KBM-7 (cell line): ENCODE measurements at regions not wholly inside any gene's neighbourhood (a gene's known extent, or its start where the extent isn't known, plus 50 kb on each side); places are given as distances from the start of the nearest gene placed in this dataset.

ENCODE experiments used
- DNase-seq: peaks from one replicate; pipeline ENCODE4 v3.0.0-alpha.2; 2015
- in situ Hi-C: fragments of 300-500 bp; cut with MboI; formaldehyde crosslinking; loops from 2 replicates; pipeline ENCODE4 v1.14.3; 2020; ENCODE audit warnings: low sequenced_read_pairs, low pct_unique_long_range_greater_than_20kb, mixed read lengths

DNA sequence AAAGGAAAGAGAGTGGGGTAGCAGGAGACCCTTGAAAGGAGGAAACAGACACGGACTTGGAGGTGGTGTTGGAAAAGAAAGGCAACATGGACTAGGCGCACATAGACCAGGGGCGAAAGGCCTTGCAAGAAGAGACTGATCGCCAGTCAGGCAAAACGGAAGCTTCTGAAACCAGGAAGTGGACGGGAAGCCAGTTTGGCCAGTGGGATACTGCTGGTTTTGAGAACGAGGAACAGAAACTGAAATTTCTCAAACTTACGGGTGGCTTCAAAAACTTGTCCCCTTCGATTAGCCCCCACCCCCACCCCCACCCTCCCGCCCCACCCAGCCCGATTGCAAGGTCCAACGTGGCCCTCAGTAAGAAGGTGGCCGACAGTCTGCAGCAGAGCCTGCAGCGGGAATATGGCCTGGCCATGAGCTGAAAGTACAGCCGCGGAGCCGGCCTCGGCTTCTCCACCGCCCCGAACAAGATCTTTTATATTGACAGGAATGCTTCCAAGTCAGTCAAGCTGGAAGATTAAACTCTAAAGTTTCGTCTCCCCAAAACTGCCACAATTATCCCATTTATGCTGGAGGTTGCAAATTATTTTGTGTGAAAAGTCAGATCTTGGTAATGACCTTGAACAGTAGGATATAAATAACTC lies 364.7 kb downstream of the BCAT1 start:
- in situ Hi-C loops = no loop called here
- DNase-seq = no peak

DNA sequence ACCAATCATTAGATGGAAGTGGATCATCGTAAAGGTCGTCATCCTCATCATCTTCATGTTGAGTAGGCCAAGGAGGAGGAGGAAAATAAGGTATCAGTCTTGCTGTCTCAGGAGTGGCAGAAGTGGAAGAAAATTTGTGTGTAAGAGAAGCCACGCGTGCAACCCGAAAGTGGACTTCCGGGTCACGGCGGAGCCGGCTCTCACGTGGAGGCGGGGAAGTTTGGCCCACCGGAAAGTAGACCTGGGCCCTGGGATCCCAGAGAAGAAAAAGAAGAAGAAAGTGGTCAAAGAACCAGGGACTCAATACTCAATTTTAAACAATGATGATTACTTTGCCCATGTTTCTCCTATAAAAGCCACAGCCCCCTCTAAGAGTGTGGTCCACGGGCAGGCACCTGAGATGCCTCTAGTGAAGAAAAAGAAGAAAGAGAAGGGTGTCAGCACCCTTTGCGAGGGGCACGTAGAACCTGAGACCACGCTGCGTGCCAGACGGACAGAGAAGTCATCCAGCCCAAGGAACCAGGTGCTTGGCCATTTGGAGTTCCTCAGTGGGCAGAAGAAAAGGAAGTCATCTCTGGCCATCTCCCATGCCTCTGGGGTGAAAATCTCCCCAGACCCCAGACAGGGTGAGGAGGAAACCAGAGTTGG lies 365.8 kb downstream of the BCAT1 start:
- DNase-seq = no peak
- in situ Hi-C loops = no loop called here

DNA sequence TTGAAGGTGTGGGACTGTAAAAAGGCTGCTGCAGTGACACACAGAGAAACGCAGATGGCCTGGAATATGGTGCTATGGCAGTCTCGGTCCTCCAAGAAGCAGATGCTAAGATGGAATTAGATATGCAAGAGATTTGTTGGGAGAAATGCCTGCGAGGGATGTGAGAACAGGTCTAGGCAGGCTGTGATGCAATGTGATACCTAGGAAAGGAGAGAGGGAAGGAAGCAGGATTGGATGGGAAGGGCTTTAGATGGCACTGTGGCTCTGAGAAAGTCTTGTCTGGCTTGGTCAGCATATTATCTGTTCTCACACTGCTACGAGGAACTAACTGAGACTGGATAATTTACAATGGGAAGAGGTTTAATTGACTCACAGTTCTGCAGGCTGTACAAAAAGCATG lies 374.4 kb downstream of the BCAT1 start:
- in situ Hi-C loops = no loop called here
- no peak for DNase-seq

DNA sequence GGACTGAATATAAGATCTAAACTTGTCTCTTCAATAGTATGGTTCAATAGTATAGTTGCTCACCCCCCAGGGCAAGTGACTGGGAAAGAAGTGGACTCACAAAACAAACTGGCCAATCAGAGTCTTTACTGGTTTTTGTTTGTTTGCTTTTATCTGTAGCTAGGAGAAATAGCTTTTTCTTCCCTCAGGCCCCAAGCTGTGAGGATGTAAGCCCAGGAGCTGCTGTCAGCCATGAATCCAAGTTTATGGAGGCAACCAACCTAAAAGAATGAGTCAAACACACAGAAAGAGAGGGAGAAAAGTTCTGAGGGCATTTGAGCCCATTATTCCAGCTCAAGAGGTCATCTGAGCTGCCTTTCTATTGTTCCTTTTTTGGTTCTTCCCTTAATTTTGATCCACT lies 375.3 kb downstream of the BCAT1 start:
- in situ Hi-C loops = no loop called here
- no peak for DNase-seq

DNA sequence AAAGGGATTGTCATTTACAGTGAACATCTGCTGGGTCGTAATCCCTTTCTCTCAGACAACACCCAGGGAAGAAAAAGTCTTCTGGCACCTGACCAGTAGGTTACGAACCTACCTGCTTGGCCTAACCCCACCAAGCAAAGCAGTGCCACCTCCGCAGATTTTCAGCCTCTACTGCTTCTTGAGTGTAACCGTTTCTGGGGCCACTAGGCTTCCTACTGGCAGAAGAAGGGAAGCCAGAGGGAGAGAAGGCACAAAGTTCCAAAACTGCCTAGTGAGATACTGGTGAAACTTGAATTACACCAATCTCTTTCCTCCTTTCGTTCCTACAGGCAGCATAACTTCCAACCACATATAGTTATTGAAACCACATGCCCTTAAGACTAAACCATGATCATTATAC lies 383.6 kb downstream of the BCAT1 start:
- no peak for DNase-seq
- in situ Hi-C loops = no loop called here

DNA sequence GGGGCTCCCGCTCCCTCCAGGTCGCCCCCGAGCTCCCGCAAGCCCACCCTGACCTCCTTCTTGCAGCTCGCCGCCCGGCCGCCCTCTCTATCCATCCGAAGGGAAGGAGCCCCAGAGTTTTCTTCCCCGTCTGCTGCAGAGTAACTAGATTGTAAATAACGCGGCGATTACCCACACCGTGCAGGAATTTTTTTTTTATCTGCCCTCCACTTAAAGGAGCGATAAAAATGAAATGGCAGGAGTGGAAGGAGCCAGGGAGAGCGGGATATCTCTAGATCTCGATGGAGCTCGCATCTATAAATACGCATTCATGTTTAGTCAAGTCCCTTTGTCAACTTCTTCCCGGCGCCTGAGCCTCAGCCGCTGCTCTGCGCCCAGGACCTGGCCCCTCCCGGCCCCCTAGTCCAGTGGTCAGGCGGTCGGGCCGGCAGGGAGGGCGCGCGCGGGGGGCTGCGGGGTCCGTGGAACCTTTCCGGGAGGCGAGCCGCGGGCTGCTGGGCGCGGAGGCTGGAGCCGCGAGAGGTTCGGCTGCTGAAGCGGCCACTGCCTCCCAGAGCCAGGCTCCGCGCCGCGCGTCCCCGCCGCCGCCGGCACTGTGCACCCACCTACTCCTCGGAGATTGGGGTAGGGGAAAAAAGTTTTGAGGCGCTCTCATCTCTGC lies 386.0 kb downstream of the BCAT1 start:
- peak; percentile 31 for DNase-seq
- in situ Hi-C loops = no loop called here

DNA sequence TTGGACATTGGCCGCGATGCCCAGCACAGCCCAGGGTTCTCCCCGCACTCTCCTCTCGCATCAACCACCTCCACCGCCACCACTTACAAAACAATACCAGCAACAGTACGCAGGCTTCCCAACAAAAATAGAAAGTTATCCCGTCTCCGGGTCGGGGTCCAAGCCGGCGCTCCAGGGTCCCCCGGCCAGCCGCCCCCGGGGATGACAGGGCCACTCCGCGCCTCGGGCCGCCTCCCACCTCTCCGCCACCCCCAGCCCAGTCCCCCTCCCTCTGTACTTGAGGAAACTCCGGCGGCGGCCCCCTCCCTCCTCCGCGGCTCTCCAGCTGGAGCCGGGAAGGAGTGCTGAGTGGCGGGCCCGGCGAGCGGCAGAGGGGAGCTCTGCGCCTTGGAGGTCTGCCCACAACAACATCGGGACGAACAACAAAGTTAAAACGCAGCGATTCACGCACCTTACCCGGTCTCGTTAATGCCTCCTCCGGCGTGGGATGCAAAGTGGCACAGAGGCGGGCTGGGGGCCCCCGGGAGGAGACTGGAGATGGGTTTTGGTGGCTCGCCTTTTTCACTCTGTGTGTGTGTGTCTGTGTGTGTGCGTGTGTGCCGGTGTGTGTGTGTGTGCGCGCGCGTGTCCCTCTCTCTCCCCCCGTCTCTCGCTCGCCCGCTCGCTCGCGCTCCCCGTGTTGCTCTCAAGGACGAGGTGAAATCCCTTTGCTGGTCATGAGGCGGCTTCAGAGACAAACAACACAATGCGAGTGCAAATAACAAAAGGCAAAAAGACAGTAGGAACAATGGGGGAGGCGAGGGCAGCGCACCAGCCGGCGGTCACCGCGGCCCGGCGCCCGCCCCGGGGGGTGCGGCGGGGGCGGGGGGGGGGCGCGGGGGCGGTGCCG lies 386.8 kb downstream of the BCAT1 start:
- peak; percentile 23 for DNase-seq
- in situ Hi-C loops = no loop called here

DNA sequence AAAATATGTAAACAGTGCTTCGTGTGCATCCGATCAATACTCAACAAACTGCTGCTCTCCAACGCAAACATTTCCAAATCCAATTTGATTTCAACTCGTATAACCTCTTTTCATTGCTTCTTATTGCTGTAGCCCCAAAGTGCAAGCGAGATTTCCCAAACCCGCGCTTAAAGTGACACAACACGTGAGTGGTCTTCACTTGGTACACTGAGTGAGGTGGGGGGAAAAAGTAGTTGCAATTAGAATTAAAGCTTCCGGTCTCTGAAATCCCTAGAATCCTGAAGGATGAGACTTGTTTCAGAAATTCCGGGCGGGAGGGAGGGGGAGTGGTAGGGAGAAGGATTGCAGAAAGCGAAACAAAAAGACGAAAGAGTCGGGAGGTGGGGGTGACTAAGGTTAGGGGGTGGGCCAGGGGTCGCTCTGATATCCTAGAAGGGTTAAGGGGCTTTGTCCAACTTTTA lies 387.5 kb downstream of the BCAT1 start:
- no peak for DNase-seq
- in situ Hi-C loops = no loop called here

DNA sequence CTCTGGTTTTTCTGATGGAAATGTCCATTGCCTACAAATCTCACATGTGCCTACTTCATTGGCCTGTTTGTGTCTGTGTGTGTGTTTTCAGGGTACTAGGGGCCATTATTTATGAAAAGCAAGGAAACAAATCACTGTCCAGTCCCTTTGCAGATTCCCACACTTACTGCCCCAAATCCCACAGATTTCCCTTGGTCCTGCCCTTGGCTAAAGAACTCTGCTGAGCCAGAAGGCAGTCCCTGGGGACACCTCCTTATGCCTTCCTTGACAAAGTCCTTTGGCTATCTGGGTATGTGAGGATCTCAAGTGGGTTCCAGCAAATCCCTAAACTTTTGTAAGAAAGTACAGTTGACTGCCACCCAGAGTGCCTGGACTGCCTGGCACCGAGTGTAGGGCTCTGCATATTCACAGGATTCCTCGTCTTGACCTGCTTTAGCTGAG lies 388.1 kb downstream of the BCAT1 start:
- in situ Hi-C loops = no loop called here
- DNase-seq = no peak

DNA sequence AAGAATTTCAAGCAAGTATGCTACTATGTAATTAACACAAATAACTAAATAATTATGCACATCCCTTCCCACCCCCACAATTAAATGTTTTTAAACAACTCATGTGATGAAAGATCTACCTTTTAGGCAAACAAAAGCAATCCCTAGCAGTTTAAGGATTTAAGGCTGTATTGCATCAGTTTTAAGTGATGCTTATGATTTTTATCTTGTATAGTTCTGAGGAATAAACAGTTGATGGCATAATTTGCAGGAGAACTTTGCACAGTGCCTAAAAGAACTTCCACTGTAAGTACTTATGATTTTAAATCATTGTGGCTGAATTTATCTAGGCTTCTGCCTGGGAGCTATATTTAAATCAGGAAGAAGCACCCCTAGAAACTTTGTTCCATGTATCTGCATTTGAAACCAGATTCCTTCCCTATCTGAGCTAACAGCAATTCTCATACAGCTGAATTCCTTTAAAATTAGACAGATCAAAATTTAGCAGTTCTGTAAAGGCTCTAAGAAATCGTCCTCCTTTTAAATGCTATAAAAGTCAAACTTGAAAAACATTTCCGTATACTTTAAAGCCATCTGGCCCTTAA lies 388.6 kb downstream of the BCAT1 start:
- in situ Hi-C loops = no loop called here
- DNase-seq = no peak

DNA sequence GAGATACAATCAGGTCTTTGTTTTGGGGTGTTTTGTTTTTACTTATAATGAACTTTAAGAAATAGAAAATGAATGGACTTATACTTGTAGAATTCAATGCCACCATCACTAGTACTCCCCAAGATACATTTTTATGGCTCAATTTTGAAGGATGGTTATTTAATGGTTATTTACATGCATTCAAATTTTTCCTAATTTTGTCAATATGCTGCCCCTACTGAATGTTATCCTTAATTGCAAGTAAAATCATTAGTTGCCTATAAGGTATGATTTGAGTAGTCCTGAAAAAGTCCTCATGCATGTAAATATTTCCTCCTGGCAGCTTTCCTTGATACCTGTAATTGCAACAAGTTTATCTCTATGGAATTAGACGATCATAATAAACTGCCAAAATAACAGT lies 391.2 kb downstream of the BCAT1 start:
- in situ Hi-C loops = no loop called here
- no peak for DNase-seq

DNA sequence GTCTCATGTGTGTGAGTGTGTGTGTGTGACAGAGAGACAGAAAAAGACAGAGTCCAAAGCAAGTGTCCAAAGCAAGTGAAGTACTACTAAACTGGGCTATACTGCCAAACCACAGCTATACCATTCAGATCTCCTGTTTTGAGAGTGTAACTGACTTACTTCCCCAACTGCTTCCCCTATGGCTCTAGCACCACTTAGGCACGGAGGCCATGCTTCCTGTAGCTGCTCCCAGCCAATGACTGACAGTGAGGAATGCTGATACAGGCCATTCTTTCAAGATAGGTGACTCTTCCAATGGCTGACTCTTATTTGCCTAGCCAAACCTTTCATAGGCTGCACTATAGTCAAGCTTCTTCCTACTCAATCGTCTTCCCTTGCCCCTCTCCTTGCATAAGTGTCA lies 393.2 kb downstream of the BCAT1 start:
- in situ Hi-C loops = no loop called here
- DNase-seq = no peak

DNA sequence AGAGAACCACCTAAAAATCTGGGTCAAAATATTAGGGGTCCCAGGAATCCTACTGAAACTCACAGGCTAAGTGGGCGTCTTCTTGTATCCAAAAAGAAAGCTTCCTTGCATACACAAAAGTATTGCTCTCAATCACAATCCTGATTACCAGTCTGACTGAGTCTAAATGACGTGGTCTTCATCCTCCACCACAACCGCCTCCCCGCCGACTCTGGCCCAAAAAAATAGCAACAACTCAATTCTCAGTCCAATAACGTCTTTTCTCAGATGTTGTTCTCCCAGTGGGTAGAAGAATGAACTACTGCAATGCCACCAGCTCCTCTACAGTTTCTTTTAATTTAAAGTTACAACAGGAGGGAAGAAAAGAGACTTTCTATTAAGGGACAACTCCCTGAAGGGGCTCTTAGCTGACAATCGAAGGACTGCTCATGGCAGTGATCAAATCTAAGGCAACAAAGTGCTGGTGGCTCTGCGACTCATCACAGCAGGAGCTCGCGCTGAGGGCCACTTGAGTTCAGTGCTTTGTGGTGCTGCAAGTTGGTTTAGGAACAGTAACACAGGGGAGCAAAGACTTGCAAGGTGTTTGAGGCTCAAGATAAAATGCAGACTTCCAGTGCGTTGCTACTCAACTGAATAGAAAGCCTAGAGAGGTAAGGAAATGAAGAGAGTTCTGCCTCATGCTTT lies 394.1 kb downstream of the BCAT1 start:
- in situ Hi-C loops = no loop called here
- no peak for DNase-seq

DNA sequence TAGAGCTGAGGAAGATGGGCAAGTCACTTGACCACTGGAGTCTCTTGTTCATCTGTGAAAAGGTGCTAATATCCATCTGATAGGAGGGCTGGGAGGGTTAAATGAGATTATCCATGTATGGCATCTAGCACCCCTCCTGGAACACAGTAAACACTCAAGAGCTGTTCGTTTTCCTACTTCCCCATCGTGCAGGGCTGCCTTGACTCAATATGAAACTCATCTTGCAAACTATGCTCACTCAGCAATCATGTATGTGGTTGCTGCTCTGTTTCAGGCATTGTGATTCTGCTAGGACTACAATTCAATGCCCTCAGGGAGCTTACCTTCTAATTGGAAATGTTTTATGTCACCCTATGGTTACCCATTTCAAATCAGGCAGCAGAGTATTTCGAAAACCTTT lies 395.6 kb downstream of the BCAT1 start:
- no peak for DNase-seq
- in situ Hi-C loops = no loop called here

DNA sequence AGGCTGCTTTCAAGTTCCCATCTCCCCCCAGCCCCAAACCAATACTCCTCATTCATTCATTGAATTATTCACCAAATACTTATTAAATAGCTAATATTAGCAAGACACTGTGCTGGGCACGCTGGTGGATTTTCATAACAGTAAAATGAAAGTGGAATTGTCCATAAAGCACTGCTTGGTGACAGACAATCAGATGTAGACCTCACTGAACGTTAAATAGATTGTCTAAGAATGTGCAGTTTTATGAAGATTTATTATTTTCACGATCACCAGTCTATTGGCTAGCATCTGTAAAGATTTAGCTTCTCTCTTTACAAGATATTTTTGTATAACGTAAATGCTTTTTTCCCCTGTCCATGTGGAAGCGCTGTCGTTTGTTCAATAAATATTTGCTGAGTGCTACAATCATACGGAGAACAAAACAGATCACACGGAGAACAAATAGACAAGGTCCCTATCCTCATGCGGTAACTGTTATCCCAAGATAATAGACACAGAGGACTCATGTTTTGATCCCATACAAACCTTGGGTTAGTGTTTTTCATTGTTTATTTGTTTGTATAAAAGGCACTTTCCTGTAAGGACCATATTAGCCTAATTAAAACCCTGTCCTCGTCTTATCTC lies 397.6 kb downstream of the BCAT1 start:
- in situ Hi-C loops = no loop called here
- no peak for DNase-seq

DNA sequence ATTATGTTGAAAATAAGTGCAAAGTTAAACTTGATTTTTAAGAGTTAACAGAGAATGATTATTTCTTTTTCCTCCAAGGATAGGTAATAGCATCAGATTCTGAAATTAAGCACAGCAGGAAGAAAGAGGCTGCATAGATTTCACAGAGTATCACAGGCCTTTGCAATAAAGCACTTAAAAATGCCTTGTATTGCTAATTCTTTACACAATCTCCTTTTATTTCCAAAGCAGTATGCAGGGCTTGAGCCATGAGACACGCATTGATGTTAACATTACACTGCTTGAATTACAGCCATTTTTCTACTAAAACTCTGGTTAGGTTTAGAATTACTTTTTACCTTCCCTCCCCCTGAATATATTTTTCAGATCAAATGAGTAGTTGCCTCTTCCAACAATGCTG lies 398.3 kb downstream of the BCAT1 start:
- in situ Hi-C loops = no loop called here
- no peak for DNase-seq

DNA sequence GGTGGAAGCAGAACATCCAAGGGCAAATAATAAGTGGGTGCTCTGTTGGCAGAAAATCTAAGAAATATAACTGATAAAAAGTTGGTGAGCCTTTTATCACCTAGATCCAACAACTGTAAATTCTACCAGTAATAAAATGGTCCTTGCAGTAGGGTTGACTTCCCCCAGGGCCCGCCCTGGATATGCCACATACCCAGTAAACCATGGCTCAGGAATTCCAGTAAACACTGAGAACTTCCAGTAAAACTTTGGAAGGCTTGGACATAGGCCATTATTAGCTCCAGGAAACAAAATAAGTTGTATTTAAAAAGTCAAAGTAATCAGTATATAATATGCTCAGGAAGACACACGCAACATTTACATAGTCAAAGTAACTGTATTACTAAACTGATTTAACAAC lies 402.2 kb downstream of the BCAT1 start:
- in situ Hi-C loops = no loop called here
- no peak for DNase-seq

DNA sequence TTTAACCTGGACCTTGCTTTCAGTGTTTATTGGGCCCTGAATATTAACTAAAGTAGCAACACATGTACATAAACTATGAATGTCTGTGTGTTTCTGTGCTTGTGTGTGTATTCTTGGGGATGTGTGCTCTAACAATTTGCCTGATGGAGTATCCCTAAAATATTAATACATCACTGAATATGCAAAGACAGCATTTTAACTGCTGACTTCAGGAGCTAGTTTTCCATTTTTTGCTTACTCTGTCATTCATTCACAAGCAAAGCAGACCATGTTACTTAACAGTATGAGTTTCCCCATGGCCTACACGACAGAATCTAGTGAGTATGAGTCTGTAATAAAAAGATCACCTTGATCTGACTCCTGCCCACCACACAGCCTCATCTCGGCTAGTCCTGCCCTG lies 402.8 kb downstream of the BCAT1 start:
- no peak for DNase-seq

More for the DNA sequence above, 402.8 kb downstream of the BCAT1 start:
- in situ Hi-C loops = no loop called here
